Mesothelial cell of epicardium (in vitro differentiated cells): ENCODE measurements at regions not wholly inside any gene's neighbourhood (a gene's known extent, or its start where the extent isn't known, plus 50 kb on each side); places are given as distances from the start of the nearest gene placed in this dataset.

Source experiments
- DNase-seq, 2 experiments: peaks; one replicate each; pipeline ENCODE4 v3.0.0; 2021; ENCODE audit warnings: low spot score in 2 of 2; ENCODE audit not compliant: unreplicated experiment in 2 of 2
- H3K27ac Mint-ChIP-seq: 2 replicates; pipeline ENCODE4 v1.8.0; 2021; ENCODE audit warnings: mixed read lengths
- H3K27me3 Mint-ChIP-seq: 2 replicates; pipeline ENCODE4 v1.8.0; 2021; ENCODE audit warnings: low read depth, mixed read lengths
- H3K36me3 Mint-ChIP-seq: 2 replicates; pipeline ENCODE4 v1.8.0; 2021; ENCODE audit warnings: mixed read lengths
- H3K4me1 Mint-ChIP-seq: 2 replicates; pipeline ENCODE4 v1.8.0; 2021; ENCODE audit warnings: mixed read lengths
- H3K4me3 Mint-ChIP-seq: 2 replicates; pipeline ENCODE4 v1.8.0; 2021; ENCODE audit warnings: mild to moderate bottlenecking, moderate library complexity, mixed read lengths
- H3K9me3 Mint-ChIP-seq: 2 replicates; pipeline ENCODE4 v1.8.0; 2021; ENCODE audit warnings: mixed read lengths
- TF ChIP-seq, protein P1 (sequence below): fragments of 200-600 bp; sonication (generic); IDR thresholded peaks from one replicate; pipeline ENCODE4 v1.5.0; 2021; ENCODE audit warnings: antibody characterized with exemption; ENCODE audit not compliant: unreplicated experiment

DNA sequence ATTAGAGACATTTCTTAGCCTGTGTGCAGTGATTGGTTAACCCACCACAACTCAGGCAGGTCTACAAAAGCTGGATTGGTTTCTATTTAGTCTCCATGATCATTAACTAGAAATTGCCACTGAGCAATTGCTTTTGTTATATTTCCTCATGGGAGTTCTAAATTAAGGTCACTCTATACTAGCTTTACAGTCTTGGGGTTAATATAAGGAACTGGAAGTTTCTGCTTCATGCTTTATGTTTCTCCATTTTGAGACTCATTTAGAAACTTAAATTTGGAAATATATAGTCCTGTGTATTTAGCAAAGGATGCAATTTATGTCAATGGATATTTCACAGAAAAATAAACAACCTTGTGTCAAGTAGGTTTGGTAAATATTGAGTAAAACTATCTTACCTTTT lies 137.5 kb downstream of the HLX start:
- H3K36me3 Mint-ChIP-seq: no peaks in the 10 kb centered on the region
- DNase-seq: no peak
- H3K4me3 Mint-ChIP-seq: no peak overlapping the region
- TF ChIP-seq, protein P1, sequence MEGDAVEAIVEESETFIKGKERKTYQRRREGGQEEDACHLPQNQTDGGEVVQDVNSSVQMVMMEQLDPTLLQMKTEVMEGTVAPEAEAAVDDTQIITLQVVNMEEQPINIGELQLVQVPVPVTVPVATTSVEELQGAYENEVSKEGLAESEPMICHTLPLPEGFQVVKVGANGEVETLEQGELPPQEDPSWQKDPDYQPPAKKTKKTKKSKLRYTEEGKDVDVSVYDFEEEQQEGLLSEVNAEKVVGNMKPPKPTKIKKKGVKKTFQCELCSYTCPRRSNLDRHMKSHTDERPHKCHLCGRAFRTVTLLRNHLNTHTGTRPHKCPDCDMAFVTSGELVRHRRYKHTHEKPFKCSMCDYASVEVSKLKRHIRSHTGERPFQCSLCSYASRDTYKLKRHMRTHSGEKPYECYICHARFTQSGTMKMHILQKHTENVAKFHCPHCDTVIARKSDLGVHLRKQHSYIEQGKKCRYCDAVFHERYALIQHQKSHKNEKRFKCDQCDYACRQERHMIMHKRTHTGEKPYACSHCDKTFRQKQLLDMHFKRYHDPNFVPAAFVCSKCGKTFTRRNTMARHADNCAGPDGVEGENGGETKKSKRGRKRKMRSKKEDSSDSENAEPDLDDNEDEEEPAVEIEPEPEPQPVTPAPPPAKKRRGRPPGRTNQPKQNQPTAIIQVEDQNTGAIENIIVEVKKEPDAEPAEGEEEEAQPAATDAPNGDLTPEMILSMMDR: no peak
- peaks cover 43% of the 10 kb centered on the region for H3K27me3 Mint-ChIP-seq
- no peak overlapping the region for H3K27ac Mint-ChIP-seq
- no peaks in the 10 kb centered on the region for H3K9me3 Mint-ChIP-seq
- H3K4me1 Mint-ChIP-seq: no peaks in the 10 kb centered on the region

DNA sequence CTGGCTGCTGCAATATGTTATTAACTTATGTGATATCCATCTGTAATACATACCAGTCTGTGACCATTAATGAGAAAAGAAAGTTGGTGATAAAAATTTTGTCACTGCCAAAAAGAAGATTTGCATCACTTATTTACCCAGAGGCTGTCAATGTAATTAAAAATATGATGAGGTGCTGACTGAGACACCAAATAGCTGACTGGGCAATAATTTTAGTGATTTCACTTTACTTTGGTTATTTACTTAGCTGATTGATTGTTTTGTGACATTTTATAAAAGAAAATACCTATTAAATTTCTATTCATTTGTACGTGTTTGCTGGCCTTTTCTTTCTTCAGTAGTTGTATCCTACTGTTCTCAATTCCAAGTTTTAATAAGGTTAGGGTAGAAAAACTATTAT lies 139.2 kb downstream of the HLX start:
- H3K9me3 Mint-ChIP-seq: no peaks in the 10 kb centered on the region
- DNase-seq: no peak
- no peaks in the 10 kb centered on the region for H3K4me1 Mint-ChIP-seq
- no peak overlapping the region for H3K4me3 Mint-ChIP-seq
- H3K27ac Mint-ChIP-seq: no peak overlapping the region
- peaks cover 39% of the 10 kb centered on the region for H3K27me3 Mint-ChIP-seq
- TF ChIP-seq, protein P1: no peak
- H3K36me3 Mint-ChIP-seq: no peaks in the 10 kb centered on the region

DNA sequence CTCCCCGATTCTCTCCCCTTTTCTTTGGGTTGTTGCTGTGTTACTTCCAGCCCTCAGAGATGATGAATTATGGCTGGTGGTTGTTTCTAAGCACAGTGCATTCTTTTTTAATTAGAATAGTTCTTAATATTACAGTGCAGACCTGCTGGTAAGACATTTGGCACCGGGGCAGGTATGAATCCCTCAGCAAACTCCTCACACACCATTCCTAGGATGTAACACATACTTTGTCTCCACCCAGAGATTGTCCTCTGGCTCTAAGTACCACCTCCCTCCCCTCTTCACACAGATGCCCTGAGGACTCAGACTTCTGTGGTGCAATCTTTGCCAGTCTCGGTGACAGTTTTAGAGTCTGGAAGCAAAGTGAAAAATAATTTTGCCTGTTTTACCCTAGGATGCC lies 143.1 kb downstream of the HLX start:
- no peaks in the 10 kb centered on the region for H3K4me1 Mint-ChIP-seq
- peaks cover 28% of the 10 kb centered on the region for H3K27me3 Mint-ChIP-seq
- H3K36me3 Mint-ChIP-seq: no peaks in the 10 kb centered on the region
- no peak overlapping the region for H3K27ac Mint-ChIP-seq
- TF ChIP-seq, protein P1: no peak
- no peak for DNase-seq
- no peak overlapping the region for H3K4me3 Mint-ChIP-seq
- no peaks in the 10 kb centered on the region for H3K9me3 Mint-ChIP-seq

DNA sequence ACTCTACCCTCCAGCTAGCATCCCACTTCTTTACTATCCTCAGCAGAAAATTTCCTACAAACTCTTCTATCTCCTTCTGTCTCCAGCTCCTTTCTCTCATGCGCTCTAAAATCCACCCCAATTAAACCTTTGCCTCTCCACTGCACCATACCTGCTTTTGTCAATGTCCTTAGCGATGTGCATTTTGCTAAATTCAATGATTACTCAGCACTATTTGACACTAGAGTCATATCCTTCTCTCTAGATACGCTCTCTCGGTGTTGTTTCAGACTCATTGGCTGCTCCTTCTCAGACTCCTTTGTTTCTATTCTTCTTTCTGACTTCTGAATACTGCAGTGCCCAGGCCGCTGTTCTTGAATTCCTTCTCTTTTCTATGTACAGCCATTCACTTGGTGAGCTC lies 144.2 kb downstream of the HLX start:
- H3K4me1 Mint-ChIP-seq: no peaks in the 10 kb centered on the region
- no peak overlapping the region for H3K4me3 Mint-ChIP-seq
- DNase-seq: no peak
- no peak overlapping the region for H3K27ac Mint-ChIP-seq
- no peaks in the 10 kb centered on the region for H3K9me3 Mint-ChIP-seq
- TF ChIP-seq, protein P1: no peak
- H3K36me3 Mint-ChIP-seq: no peaks in the 10 kb centered on the region
- H3K27me3 Mint-ChIP-seq: peaks cover 26% of the 10 kb centered on the region

DNA sequence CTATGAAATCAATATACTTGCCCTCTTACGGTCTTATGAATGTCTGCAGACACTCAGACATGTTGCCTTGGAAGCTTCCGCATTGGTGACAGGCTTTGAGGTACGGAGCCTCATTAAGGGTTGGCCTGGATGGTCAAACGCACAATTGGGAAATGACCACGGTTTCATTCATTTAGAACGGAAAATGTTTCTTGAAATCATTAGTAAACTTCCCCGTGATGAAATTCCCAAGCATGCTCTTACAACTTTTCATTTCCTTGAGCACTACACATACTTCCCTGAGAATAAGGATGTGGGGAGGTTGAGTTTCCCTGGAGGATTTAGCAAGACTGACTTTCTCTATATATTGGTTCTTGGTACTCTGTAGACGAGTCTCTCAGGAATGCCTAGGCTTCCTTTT lies 146.3 kb downstream of the HLX start:
- peaks cover 20% of the 10 kb centered on the region for H3K27me3 Mint-ChIP-seq
- H3K9me3 Mint-ChIP-seq: no peaks in the 10 kb centered on the region
- H3K4me3 Mint-ChIP-seq: no peak overlapping the region
- H3K27ac Mint-ChIP-seq: no peak overlapping the region
- TF ChIP-seq, protein P1: no peak
- peaks cover 13% of the 10 kb centered on the region for H3K4me1 Mint-ChIP-seq
- H3K36me3 Mint-ChIP-seq: no peaks in the 10 kb centered on the region
- DNase-seq: no peak

DNA sequence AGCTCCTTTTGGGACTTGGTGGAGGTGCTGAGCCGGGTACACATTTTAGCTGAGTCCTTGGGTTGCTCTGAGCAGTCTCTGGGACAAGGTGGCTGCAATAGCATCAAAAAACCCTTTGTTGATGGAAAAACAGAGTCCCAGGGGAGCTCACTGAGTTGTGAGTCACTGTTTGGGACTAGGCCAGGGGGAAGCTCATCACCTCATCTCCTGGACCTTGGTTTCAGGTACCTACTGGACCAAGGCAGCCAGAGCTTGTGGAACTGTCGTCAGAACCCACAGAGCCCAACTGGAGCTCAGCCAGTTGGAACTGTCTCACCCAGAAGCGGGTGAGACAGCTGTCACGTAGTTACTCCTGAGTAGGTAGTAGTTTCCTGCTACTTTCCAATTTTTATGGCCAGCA lies 146.7 kb downstream of the HLX start:
- DNase-seq: no peak
- H3K4me1 Mint-ChIP-seq: peaks cover 15% of the 10 kb centered on the region
- H3K27me3 Mint-ChIP-seq: peaks cover 20% of the 10 kb centered on the region
- H3K4me3 Mint-ChIP-seq: no peak overlapping the region
- no peaks in the 10 kb centered on the region for H3K9me3 Mint-ChIP-seq
- no peaks in the 10 kb centered on the region for H3K36me3 Mint-ChIP-seq
- no peak overlapping the region for H3K27ac Mint-ChIP-seq
- TF ChIP-seq, protein P1: no peak
